LNCaP clone FGC (cell line): ENCODE measurements at regions not wholly inside any gene's neighbourhood (a gene's known extent, or its start where the extent isn't known, plus 50 kb on each side); places are given as distances from the start of the nearest gene placed in this dataset.

Experiments used
- DNase-seq: peaks from one replicate; pipeline ENCODE4 v3.0.0-alpha.2; 2011; ENCODE audit warnings: low read depth
- H3K4me3 ChIP-seq: 2 replicates; pipeline ENCODE4 v1.5.1; 2011; ENCODE audit warnings: mild to moderate bottlenecking, low read depth, low read length, control low read depth
- TF ChIP-seq, protein P1 (sequence below): IDR thresholded peaks from 2 replicates; pipeline ENCODE4 v1.5.1; 2012; ENCODE audit warnings: mild to moderate bottlenecking; ENCODE audit not compliant: control insufficient read depth, insufficient read depth; ENCODE audit errors: extremely low read depth

DNA sequence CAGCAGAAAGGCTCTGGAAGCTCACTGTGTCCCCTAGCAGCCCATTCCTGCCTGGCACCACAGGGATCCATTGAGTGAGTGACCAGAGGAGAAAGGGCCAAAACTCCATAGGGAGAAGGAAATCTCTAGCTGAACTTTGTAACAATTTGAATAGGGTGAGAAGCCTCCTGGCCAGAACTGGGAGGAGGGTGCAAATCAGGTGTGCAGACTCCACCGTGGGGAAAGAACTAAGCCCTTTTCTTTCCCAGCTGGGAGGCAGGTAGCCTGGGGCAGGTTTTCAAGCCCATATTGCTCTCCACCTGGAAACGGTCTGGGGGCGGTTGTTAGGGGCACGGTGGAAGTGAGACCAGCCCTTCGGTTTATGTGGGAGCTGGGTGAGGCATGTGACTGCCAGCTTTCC is 227.2 kb downstream of the SNCA start:
- TF ChIP-seq, protein P1, sequence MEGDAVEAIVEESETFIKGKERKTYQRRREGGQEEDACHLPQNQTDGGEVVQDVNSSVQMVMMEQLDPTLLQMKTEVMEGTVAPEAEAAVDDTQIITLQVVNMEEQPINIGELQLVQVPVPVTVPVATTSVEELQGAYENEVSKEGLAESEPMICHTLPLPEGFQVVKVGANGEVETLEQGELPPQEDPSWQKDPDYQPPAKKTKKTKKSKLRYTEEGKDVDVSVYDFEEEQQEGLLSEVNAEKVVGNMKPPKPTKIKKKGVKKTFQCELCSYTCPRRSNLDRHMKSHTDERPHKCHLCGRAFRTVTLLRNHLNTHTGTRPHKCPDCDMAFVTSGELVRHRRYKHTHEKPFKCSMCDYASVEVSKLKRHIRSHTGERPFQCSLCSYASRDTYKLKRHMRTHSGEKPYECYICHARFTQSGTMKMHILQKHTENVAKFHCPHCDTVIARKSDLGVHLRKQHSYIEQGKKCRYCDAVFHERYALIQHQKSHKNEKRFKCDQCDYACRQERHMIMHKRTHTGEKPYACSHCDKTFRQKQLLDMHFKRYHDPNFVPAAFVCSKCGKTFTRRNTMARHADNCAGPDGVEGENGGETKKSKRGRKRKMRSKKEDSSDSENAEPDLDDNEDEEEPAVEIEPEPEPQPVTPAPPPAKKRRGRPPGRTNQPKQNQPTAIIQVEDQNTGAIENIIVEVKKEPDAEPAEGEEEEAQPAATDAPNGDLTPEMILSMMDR: no peak
- no peak overlapping the region for H3K4me3 ChIP-seq
- DNase-seq: no peak

DNA sequence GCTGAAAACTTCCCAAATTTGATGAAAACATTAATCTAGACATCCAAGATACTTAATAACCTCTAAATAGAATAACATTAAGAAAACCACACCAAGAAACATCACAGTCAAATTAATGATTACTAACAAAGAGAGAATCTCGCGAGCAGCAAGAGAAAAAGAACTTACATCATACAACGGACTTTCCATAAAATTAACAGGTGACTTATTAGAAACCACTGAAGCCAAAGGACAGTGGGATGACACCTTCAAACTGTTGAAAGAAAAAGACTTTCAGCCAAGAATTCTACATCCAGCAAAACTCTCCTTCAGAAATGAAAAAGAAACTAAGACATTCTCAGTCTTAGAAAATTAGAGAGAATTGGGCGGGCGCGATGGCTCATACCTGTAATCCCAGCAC is 232.0 kb downstream of the SNCA start:
- DNase-seq: no peak
- TF ChIP-seq, protein P1: no peak
- no peak overlapping the region for H3K4me3 ChIP-seq

DNA sequence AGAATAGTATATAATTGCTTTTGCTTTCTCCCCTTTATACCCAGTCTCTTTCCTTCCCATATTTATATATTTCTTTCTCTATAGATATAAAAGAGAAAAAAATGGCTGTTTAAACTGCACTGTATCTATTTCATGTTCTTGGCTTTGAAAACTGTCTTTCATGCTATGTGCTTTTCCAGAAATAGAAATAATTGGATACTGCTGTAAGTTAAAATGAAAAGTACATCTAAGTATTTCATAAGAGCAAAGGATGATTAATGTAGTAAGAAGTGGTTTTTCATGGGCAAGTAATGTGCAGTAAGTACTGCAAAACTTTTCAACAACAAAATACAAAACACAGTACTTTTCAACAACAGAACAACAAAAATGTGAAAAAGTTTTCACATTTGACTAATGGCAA is 237.9 kb downstream of the SNCA start:
- no peak overlapping the region for H3K4me3 ChIP-seq
- TF ChIP-seq, protein P1: no peak
- DNase-seq: no peak

DNA sequence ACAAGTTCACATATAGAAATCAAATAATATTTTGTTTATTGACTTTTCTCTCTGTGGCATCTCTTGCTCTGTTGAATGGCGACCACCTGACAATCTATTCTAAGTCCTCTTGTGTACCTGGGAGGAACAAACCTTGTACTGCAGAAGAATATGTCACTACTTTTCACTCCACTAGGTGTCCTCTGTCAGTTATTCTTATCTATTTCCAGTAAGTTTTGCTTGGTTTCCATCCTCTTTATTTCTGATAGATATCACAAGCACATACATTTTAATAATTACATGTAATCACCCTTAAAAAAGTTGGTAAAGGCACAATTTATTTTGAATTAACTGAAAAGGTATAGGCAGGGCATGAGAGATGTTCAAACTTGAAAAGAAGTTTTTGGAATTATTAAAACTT is 238.4 kb downstream of the SNCA start:
- TF ChIP-seq, protein P1: peak; percentile 44
- peak; percentile 3 for DNase-seq
- no peak overlapping the region for H3K4me3 ChIP-seq

DNA sequence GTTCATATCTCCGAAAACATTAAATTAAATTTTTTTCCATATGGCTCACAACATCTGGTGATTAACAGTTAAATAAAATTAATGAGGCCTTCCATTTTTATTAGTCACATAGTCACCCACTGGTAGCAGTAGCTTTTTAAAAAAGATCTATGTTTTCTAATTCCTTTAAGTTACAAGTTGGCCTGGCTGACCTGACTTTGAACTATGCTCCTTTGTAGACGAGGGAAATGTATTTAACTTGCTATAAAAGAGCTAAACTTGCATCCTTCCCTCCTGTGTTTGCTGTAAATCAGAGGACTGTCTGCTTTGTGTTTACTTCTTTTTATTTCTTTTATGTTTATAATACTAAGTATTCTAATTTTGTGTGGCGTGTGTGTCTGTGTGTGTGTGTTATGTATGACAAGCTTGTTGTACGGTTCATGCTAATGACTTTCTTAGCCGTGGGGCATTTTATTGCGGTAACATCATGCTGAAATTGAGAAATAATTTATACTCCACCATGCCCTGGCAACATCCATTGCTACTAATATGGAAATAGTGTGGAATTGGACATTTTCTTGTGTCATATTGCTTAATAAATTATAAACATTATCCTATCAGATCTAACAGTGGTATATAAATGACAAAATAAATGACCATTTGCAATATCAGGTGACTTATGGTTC is 241.7 kb downstream of the SNCA start:
- no peak overlapping the region for H3K4me3 ChIP-seq
- TF ChIP-seq, protein P1: no peak
- no peak for DNase-seq

DNA sequence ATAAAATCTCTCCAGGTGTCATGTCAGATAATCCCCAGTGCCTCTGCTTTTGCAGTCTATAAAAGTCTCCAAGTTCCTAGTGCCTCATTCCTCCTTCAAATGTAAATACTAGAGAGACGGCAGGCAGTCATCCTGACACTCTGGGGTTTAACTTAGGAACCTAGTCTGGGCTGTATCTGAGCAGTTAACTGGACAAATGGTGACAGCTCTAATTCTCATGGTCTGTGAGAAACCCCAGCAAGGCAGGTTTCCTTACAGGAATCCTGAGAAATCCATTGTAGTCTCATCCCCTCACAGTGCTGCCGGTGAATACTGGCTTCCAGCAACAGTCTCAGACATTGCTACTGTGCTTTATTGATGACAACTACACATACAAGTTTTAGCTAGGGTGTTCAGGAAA is 246.8 kb downstream of the SNCA start:
- DNase-seq: peak; percentile 34
- TF ChIP-seq, protein P1: no peak
- H3K4me3 ChIP-seq: no peak overlapping the region

DNA sequence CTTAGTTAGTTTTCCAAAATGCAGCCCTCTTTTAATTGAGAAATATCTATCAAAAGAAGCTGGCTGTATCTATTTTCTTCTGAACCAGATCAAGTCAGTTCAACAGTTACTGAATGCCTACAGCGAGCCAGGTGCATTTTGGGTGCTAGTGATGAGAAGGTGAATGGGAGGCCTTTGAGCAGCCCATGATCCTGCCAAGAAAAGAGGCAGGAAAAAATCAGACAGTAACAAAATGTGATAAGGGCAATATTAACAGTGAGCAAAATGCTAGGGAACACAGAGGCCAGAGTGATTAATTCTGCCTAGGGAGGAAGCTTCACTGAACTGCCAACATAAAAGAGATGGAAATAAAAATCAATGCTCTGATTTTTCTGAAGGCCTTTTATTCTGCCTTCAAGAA is 248.5 kb downstream of the SNCA start:
- no peak for DNase-seq
- TF ChIP-seq, protein P1: no peak
- H3K4me3 ChIP-seq: no peak overlapping the region
